B cell (primary cell): ENCODE measurements at regions not wholly inside any gene's neighbourhood (a gene's known extent, or its start where the extent isn't known, plus 50 kb on each side); places are given as distances from the start of the nearest gene placed in this dataset.

Experiments used
- ATAC-seq: fragments of 200-7000 bp; cut with Tn5 transposase; one replicate; pipeline ENCODE4 v1.10.0; 2021; ENCODE audit warnings: low read depth, mild to moderate bottlenecking, moderate number of reproducible peaks, moderate library complexity
- CTCF ChIA-PET: fragments of 350-600 bp; sonication (Branson Sonifier 250); formaldehyde crosslinking; loops from one replicate; lab custom pipeline; 2021; ENCODE audit warnings: antibody characterized with exemption, inconsistent platforms; lab: Charles Lee
- POLR2A ChIA-PET: fragments of 350-600 bp; sonication (Branson Sonifier 250); formaldehyde crosslinking; loops from one replicate; lab custom pipeline; 2021; ENCODE audit warnings: antibody characterized with exemption; lab: Charles Lee
- DNase-seq: peaks from one replicate; pipeline ENCODE4 v3.0.0; 2013
- H2AFZ ChIP-seq: 2 replicates; pipeline ENCODE4 v1.6.1; 2012; ENCODE audit warnings: mild to moderate bottlenecking, low read depth, low read length; ENCODE audit not compliant: insufficient read depth, poor library complexity, severe bottlenecking
- H3K27ac ChIP-seq, 2 donors: 1 replicate in 1 of 2; 2 replicates in 1 of 2; pipeline ENCODE4 v1.5.1; 2012 to 2013; ENCODE audit warnings: low read length in 2 of 2, mild to moderate bottlenecking in 2 of 2, moderate library complexity in 1 of 2
- H3K27me3 ChIP-seq, 4 experiments: fragments of 200-600 bp in 1 of 4; sonication (generic) in 1 of 4; replicated peaks in 1 of 4; 1 replicate in 2 of 4; 2 replicates in 2 of 4; pipeline versions ENCODE4 v1.6.1 to v1.7.0; 2013 to 2016; ENCODE audit warnings: low read length in 3 of 4, mild to moderate bottlenecking in 2 of 4, mixed read lengths in 1 of 4, moderate library complexity in 1 of 4; ENCODE audit not compliant: insufficient read depth in 4 of 4, control insufficient read depth in 3 of 4; ENCODE audit errors: control extremely low read depth in 1 of 4
- H3K36me3 ChIP-seq, 2 experiments: replicated peaks in 1 of 2; 1 replicate in 1 of 2; 2 replicates in 1 of 2; pipeline versions ENCODE4 v1.6.1 to v1.7.1; 2013; ENCODE audit warnings: low read length in 1 of 2; ENCODE audit not compliant: insufficient read depth in 2 of 2, control insufficient read depth in 1 of 2; ENCODE audit errors: control extremely low read depth in 1 of 2, extremely low read depth in 1 of 2
- H3K4me1 ChIP-seq, 2 donors: fragments of 200-600 bp in 1 of 2; sonication (generic) in 1 of 2; 1 replicate in 1 of 2; 2 replicates in 1 of 2; pipeline versions ENCODE4 v1.5.1 to v1.6.1; 2013 to 2017; ENCODE audit warnings: low read length in 2 of 2; ENCODE audit not compliant: control insufficient read depth in 2 of 2, insufficient read depth in 2 of 2
- H3K4me2 ChIP-seq: replicated peaks from 2 replicates; pipeline ENCODE3; 2012; ENCODE audit warnings: mild to moderate bottlenecking, low read depth, low read length; ENCODE audit not compliant: poor library complexity, severe bottlenecking
- H3K4me3 ChIP-seq, 5 experiments: fragments of 200-600 bp in 1 of 5; sonication (generic) in 1 of 5; 1 replicate in 3 of 5; 2 replicates in 2 of 5; pipeline versions ENCODE4 v1.5.1 to v1.7.0; 2011 to 2016; ENCODE audit warnings: low read length in 4 of 5, mild to moderate bottlenecking in 4 of 5, low read depth in 2 of 5, control low read depth in 1 of 5, moderate library complexity in 1 of 5; ENCODE audit not compliant: insufficient read depth in 1 of 5; ENCODE audit errors: control extremely low read depth in 1 of 5, extremely low read depth in 1 of 5
- H3K79me2 ChIP-seq: fragments of 200-600 bp; sonication (generic); one replicate; pipeline ENCODE4 v1.6.0; 2016; ENCODE audit warnings: low read length; ENCODE audit not compliant: control insufficient read depth, insufficient read depth
- H3K9ac ChIP-seq: fragments of 200-600 bp; sonication (generic); 2 replicates; pipeline ENCODE4 v1.6.1; 2017; ENCODE audit warnings: mild to moderate bottlenecking, low read length, moderate library complexity
- H3K9me3 ChIP-seq, 3 donors: one replicate each; pipeline versions ENCODE4 v1.6.1 to v1.7.1; 2013; ENCODE audit warnings: low read length in 2 of 3; ENCODE audit not compliant: control insufficient read depth in 2 of 3, insufficient read depth in 1 of 3; ENCODE audit errors: control extremely low read depth in 1 of 3
- H4K20me1 ChIP-seq: 2 replicates; pipeline ENCODE4 v1.6.0; 2012; ENCODE audit warnings: mild to moderate bottlenecking, low read length; ENCODE audit not compliant: insufficient read depth, control insufficient read depth, poor library complexity, severe bottlenecking
- H3K27ac Mint-ChIP-seq: one replicate; pipeline ENCODE4 v1.8.0; 2021; ENCODE audit warnings: mixed read lengths
- H3K27me3 Mint-ChIP-seq: one replicate; pipeline ENCODE4 v1.8.0; 2021; ENCODE audit warnings: mixed read lengths
- H3K4me1 Mint-ChIP-seq: one replicate; pipeline ENCODE4 v1.8.0; 2021; ENCODE audit warnings: mixed read lengths
- H3K4me3 Mint-ChIP-seq: one replicate; pipeline ENCODE4 v1.8.0; 2021; ENCODE audit warnings: mixed read lengths
- H3K9me3 Mint-ChIP-seq: one replicate; pipeline ENCODE4 v1.8.0; 2022; ENCODE audit warnings: mixed read lengths; ENCODE audit not compliant: insufficient read depth
- EZH2 ChIP-seq: IDR thresholded peaks from 2 replicates; pipeline ENCODE4 v1.6.1; 2012; ENCODE audit warnings: borderline replicate concordance, low read depth, mild to moderate bottlenecking, moderate library complexity, low read length; ENCODE audit not compliant: insufficient read depth, poor library complexity, severe bottlenecking
- WGBS: methylation state at CpG from one replicate; pipeline ENCODE4 v1.1.5; 2013; ENCODE audit warnings: missing lambda C conversion rate; ENCODE audit not compliant: insufficient coverage; 5-methylcytosine and 5-hydroxymethylcytosine counted together
- intact Hi-C: fragments of 100-400 bp; cut with micrococcal nuclease; formaldehyde crosslinking; loops from one replicate; pipeline ENCODE4 v1.10.0; 2022
- TF ChIP-seq, protein P1 (sequence below): fragments of 200-600 bp; IDR thresholded peaks from one replicate; pipeline ENCODE4 v1.8.0; 2022; ENCODE audit warnings: antibody characterized with exemption, mild to moderate bottlenecking

GRCh38 chr3:132857317-132857716 lies 135.1 kb upstream of the NPHP3 start:
- Histone ChIP-seq H4K20me1 (no peaks in the 10 kb centered on the region), H3K9ac (no peak overlapping the region), H3K27me3 (no peaks in the 10 kb centered on the region), H3K36me3 (no peaks in the 10 kb centered on the region), H3K4me2 (no peak overlapping the region), H3K4me3 (no peak overlapping the region), H2AFZ (no peak overlapping the region), H3K9me3 (no peaks in the 10 kb centered on the region), H3K79me2 (no peaks in the 10 kb centered on the region), H3K4me1 (no peaks in the 10 kb centered on the region), H3K27ac (no peak overlapping the region)
- CTCF ChIA-PET = no interaction called here
- intact Hi-C loops = no loop called here
- POLR2A ChIA-PET = no interaction called here
- Mint-ChIP-seq H3K4me3 (no peak overlapping the region), H3K27me3 (no peaks in the 10 kb centered on the region), H3K4me1 (no peaks in the 10 kb centered on the region), H3K27ac (no peak overlapping the region), H3K9me3 (no peaks in the 10 kb centered on the region)
- WGBS = no CpG with 5 or more reads among the region's 1 CpG
- ATAC-seq (no peak), DNase-seq (no peak)
- TF ChIP-seq, protein P1, sequence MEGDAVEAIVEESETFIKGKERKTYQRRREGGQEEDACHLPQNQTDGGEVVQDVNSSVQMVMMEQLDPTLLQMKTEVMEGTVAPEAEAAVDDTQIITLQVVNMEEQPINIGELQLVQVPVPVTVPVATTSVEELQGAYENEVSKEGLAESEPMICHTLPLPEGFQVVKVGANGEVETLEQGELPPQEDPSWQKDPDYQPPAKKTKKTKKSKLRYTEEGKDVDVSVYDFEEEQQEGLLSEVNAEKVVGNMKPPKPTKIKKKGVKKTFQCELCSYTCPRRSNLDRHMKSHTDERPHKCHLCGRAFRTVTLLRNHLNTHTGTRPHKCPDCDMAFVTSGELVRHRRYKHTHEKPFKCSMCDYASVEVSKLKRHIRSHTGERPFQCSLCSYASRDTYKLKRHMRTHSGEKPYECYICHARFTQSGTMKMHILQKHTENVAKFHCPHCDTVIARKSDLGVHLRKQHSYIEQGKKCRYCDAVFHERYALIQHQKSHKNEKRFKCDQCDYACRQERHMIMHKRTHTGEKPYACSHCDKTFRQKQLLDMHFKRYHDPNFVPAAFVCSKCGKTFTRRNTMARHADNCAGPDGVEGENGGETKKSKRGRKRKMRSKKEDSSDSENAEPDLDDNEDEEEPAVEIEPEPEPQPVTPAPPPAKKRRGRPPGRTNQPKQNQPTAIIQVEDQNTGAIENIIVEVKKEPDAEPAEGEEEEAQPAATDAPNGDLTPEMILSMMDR = no peak
- no peak for TF ChIP-seq EZH2

GRCh38 chr3:132854856-132855535 lies 132.8 kb upstream of the NPHP3 start:
- no peak overlapping the region for H3K4me3 Mint-ChIP-seq
- Histone ChIP-seq H3K36me3 (no peaks in the 10 kb centered on the region), H2AFZ (no peak overlapping the region), H4K20me1 (no peaks in the 10 kb centered on the region), H3K9ac (no peak overlapping the region), H3K9me3 (no peaks in the 10 kb centered on the region), H3K4me2 (no peak overlapping the region), H3K27ac (no peak overlapping the region), H3K4me3 (no peak overlapping the region), H3K79me2 (no peaks in the 10 kb centered on the region), H3K4me1 (no peaks in the 10 kb centered on the region), H3K27me3 (no peaks in the 10 kb centered on the region)
- POLR2A ChIA-PET = no interaction called here
- H3K27ac Mint-ChIP-seq = no peak overlapping the region
- DNase-seq (no peak), ATAC-seq (no peak)
- no peaks in the 10 kb centered on the region for H3K27me3 Mint-ChIP-seq
- intact Hi-C loops = no loop called here
- 97% methylated on average over 6 of the region's 6 CpGs for WGBS
- peaks cover 10% of the 10 kb centered on the region for H3K9me3 Mint-ChIP-seq
- CTCF ChIA-PET = no interaction called here
- no peaks in the 10 kb centered on the region for H3K4me1 Mint-ChIP-seq
- TF ChIP-seq, protein P1 = no peak
- TF ChIP-seq EZH2 = no peak
